Thoracic aorta (tissue), 2 donors: ENCODE measurements at regions not wholly inside any gene's neighbourhood (a gene's known extent, or its start where the extent isn't known, plus 50 kb on each side); places are given as distances from the start of the nearest gene placed in this dataset.

ENCODE experiments used
- ATAC-seq: fragments of 150-250 bp; one replicate; pipeline ENCODE4 v1.8.0; 2017; ENCODE audit warnings: low read depth; ENCODE audit not compliant: insufficient number of reproducible peaks, low FRiP score
- DNase-seq: peaks from one replicate; pipeline ENCODE4 v3.0.0-alpha.2; 2020; ENCODE audit warnings: low spot score
- H3K27ac ChIP-seq, 2 donors: fragments of 200-600 bp; sonication (generic); 1 replicate in 1 of 2; 2 replicates in 1 of 2; pipeline ENCODE4 v1.5.1; 2016; ENCODE audit warnings: mild to moderate bottlenecking in 2 of 2, moderate library complexity in 2 of 2
- H3K27me3 ChIP-seq: fragments of 200-600 bp; sonication (generic); replicated peaks from 2 replicates; pipeline ENCODE4 v1.6.0; 2016; ENCODE audit warnings: mild to moderate bottlenecking; ENCODE audit not compliant: insufficient read depth
- H3K36me3 ChIP-seq: fragments of 200-600 bp; sonication (generic); one replicate; pipeline ENCODE4 v1.5.1; 2016
- H3K4me1 ChIP-seq, 2 donors: fragments of 200-600 bp; sonication (generic); 1 replicate in 1 of 2; 2 replicates in 1 of 2; pipeline versions ENCODE4 v1.5.1 to v1.6.0; 2016; ENCODE audit warnings: low read depth in 2 of 2, mild to moderate bottlenecking in 1 of 2; ENCODE audit not compliant: control insufficient read depth in 1 of 2
- H3K4me3 ChIP-seq: fragments of 200-600 bp; sonication (generic); 2 replicates; pipeline ENCODE4 v1.5.1; 2016; ENCODE audit warnings: mild to moderate bottlenecking
- H3K9me3 ChIP-seq: fragments of 200-600 bp; sonication (generic); 2 replicates; pipeline ENCODE4 v1.5.1; 2016
- TF ChIP-seq, protein P1 (sequence below): fragments of 200-600 bp; sonication (generic); IDR thresholded peaks from one replicate; pipeline ENCODE4 v1.5.1; 2019; ENCODE audit warnings: antibody characterized with exemption

GRCh38 chr1:87959236-87959635, 630.6 kb downstream of the LMO4 start:
- no peak for ATAC-seq
- no peak overlapping the region for H3K4me3 ChIP-seq
- no peaks in the 10 kb centered on the region for H3K36me3 ChIP-seq
- H3K27ac ChIP-seq = peak overlapping the region; percentile 59 to 76
- no peaks in the 10 kb centered on the region for H3K9me3 ChIP-seq
- TF ChIP-seq, protein P1, sequence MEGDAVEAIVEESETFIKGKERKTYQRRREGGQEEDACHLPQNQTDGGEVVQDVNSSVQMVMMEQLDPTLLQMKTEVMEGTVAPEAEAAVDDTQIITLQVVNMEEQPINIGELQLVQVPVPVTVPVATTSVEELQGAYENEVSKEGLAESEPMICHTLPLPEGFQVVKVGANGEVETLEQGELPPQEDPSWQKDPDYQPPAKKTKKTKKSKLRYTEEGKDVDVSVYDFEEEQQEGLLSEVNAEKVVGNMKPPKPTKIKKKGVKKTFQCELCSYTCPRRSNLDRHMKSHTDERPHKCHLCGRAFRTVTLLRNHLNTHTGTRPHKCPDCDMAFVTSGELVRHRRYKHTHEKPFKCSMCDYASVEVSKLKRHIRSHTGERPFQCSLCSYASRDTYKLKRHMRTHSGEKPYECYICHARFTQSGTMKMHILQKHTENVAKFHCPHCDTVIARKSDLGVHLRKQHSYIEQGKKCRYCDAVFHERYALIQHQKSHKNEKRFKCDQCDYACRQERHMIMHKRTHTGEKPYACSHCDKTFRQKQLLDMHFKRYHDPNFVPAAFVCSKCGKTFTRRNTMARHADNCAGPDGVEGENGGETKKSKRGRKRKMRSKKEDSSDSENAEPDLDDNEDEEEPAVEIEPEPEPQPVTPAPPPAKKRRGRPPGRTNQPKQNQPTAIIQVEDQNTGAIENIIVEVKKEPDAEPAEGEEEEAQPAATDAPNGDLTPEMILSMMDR = no peak
- H3K27me3 ChIP-seq = no peaks in the 10 kb centered on the region
- peaks cover 14 to 45% of the 10 kb centered on the region in 2 donors for H3K4me1 ChIP-seq
- DNase-seq = no peak

DNA sequence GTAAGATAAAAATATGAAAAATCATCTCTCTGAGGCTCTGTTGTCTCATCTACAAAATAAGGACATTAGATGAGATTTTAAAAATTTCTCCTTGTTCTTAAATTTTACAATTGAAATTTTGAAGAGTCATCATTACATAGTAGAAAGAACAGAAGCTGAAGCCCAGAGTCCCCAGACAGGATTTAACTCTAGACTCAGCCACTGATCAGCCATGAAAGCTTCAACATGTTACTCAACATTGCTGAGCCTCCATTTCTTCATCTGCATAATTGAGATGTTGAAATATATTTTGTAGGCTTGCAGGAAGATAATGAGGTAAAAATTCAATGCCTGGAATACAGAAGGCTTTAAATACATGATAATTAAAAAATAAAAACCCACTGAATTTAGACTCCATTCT, 633.3 kb downstream of the LMO4 start:
- TF ChIP-seq, protein P1 = no peak
- no peak for ATAC-seq
- Histone ChIP-seq H3K4me1 (peaks cover 10 to 25% of the 10 kb centered on the region in 2 donors), H3K36me3 (no peaks in the 10 kb centered on the region), H3K27me3 (no peaks in the 10 kb centered on the region), H3K9me3 (no peaks in the 10 kb centered on the region), H3K27ac (no peak overlapping the region), H3K4me3 (no peak overlapping the region)
- no peak for DNase-seq

DNA sequence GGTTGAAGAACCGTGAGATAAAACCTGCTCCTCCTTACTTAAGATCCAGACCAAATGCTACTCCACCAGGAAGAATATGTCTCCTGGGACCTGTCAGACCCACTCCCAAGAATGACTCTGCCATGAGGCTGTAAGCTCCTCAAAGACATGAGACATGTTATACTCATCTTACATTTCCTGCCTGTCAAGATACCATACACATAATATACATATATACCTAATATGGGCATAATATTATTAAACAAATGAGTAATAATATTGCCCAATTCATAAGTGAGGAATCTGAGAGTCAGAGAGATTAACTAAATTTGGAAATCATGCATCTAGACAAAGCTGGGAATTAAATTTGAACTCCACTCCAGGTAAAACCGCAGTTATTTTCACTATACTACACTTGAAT, 634.9 kb downstream of the LMO4 start:
- Histone ChIP-seq H3K27ac (no peak overlapping the region), H3K36me3 (no peaks in the 10 kb centered on the region), H3K4me3 (no peak overlapping the region), H3K27me3 (no peaks in the 10 kb centered on the region), H3K4me1 (peaks cover 11 to 24% of the 10 kb centered on the region in 2 donors), H3K9me3 (no peaks in the 10 kb centered on the region)
- ATAC-seq = no peak
- DNase-seq = no peak
- TF ChIP-seq, protein P1 = no peak

GRCh38 chr1:87965193-87965592, 636.5 kb downstream of the LMO4 start:
- DNase-seq (no peak), ATAC-seq (no peak)
- no peak overlapping the region for H3K4me3 ChIP-seq
- H3K4me1 ChIP-seq = peaks cover 8 to 23% of the 10 kb centered on the region in 2 donors
- H3K27me3 ChIP-seq = no peaks in the 10 kb centered on the region
- TF ChIP-seq, protein P1 = no peak
- no peak overlapping the region for H3K27ac ChIP-seq
- H3K9me3 ChIP-seq = no peaks in the 10 kb centered on the region
- H3K36me3 ChIP-seq = no peaks in the 10 kb centered on the region

DNA sequence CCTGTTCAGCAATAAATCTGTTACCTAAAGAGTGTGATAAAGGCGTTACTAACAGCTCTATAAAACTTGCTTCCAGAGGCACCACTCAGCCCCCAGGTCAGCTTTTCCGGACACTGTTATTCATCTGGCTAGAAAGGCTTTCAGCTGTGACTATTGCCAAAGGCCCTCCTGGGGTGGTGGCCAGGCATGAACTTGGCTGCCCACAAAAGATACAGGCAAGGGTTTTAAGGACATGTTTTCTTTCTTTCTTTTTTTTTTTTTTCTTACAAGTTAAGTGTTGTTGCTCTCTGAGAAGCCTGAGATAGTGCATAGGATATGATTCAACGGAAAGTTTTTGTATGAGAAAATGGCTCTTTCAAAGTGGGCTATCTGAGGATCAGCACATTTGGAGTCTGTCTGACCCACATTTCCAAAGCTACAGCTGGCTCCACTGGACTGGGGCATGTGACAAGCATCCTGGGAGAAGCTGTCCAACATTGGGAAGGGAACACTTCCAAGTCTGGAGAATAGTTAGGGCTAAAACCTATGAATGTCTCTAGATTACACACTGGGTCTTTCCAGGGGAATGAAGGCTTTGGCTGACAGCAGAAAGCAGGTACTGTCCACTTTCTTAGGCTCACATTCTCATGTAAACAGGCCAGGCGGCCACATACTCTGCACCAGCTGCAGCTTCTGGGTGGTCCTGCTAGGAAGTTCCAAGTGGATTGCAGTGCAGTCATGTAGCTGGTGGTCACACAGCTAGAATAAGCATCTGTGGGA, 639.7 kb downstream of the LMO4 start:
- H3K9me3 ChIP-seq = no peaks in the 10 kb centered on the region
- DNase-seq (peak; percentile 54), ATAC-seq (peak; percentile 89)
- H3K27me3 ChIP-seq = no peaks in the 10 kb centered on the region
- peaks cover 8 to 41% of the 10 kb centered on the region in 2 donors for H3K4me1 ChIP-seq
- TF ChIP-seq, protein P1 = no peak
- no peak overlapping the region for H3K4me3 ChIP-seq
- H3K36me3 ChIP-seq = no peaks in the 10 kb centered on the region
- H3K27ac ChIP-seq = peak overlapping the region; percentile 65 to 70
